Tibial nerve (tissue), 4 donors: ENCODE measurements at regions not wholly inside any gene's neighbourhood (a gene's known extent, or its start where the extent isn't known, plus 50 kb on each side); places are given as distances from the start of the nearest gene placed in this dataset.

Experiments used
- EP300 ChIP-seq, 2 donors: sonication (generic); formaldehyde crosslinking; IDR thresholded peaks; one replicate each; pipeline ENCODE4 v1.6.1; 2017; ENCODE audit warnings: antibody characterized with exemption in 2 of 2, mild to moderate bottlenecking in 1 of 2
- POLR2A ChIP-seq, 2 donors: fragments of 450-650 bp; IDR thresholded peaks; one replicate each; pipeline ENCODE4 v1.6.1; 2017; ENCODE audit warnings: antibody characterized with exemption in 2 of 2, mild to moderate bottlenecking in 2 of 2, moderate library complexity in 2 of 2
- TF ChIP-seq, protein P1 (sequence below), 5 experiments: fragments of 200-600 bp in 3 of 5; fragments of 450-650 bp in 2 of 5; sonication (generic) in 3 of 5; IDR thresholded peaks; one replicate each; pipeline ENCODE4 v1.5.1; 2016 to 2019; ENCODE audit warnings: antibody characterized with exemption in 5 of 5, mild to moderate bottlenecking in 3 of 5, moderate library complexity in 2 of 5

DNA sequence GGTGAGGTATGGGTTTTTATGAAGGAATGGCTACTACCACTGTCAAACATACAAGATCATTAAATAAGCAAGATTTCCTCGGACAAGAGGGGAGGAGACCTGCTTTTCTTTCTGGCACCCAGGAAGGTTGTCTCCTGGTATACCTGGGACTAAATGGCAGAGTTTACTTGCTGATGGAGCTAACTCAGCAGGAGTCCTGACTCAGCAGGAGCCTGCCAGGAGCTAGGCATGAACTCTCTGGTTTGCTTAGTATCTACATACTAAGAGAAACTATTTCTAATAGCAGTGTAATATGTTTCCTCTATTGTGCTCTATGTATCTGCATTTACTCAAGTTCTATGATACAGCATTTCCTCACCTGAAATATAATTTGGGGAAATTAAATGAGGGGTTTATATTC lies 404.2 kb downstream of the RSL24D1 start:
- TF ChIP-seq POLR2A (IDR thresholded peaks at IDR 0.05) (no peak), EP300 (IDR thresholded peaks at IDR 0.05) (no peak)
- TF ChIP-seq, protein P1, sequence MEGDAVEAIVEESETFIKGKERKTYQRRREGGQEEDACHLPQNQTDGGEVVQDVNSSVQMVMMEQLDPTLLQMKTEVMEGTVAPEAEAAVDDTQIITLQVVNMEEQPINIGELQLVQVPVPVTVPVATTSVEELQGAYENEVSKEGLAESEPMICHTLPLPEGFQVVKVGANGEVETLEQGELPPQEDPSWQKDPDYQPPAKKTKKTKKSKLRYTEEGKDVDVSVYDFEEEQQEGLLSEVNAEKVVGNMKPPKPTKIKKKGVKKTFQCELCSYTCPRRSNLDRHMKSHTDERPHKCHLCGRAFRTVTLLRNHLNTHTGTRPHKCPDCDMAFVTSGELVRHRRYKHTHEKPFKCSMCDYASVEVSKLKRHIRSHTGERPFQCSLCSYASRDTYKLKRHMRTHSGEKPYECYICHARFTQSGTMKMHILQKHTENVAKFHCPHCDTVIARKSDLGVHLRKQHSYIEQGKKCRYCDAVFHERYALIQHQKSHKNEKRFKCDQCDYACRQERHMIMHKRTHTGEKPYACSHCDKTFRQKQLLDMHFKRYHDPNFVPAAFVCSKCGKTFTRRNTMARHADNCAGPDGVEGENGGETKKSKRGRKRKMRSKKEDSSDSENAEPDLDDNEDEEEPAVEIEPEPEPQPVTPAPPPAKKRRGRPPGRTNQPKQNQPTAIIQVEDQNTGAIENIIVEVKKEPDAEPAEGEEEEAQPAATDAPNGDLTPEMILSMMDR (IDR thresholded peaks at IDR 0.05) = no peak
